AG04450 (cell line): ENCODE measurements at regions not wholly inside any gene's neighbourhood (a gene's known extent, or its start where the extent isn't known, plus 50 kb on each side); places are given as distances from the start of the nearest gene placed in this dataset.
"Not testable (repeated sequence)": the region's sequence is repeated elsewhere in the genome, so short reads cannot be mapped to it uniquely, and the experiment has no call there.

Experiments
- CTCF ChIA-PET: fragments of 300-600, 350-600 bp; formaldehyde crosslinking; extraction: SDS; loops from one replicate; lab custom pipeline; 2022; ENCODE audit warnings: antibody characterized with exemption, inconsistent platforms; lab: Charles Lee
- POLR2A ChIA-PET: fragments of 350-600 bp; formaldehyde crosslinking; extraction: SDS; loops from one replicate; lab custom pipeline; 2021; ENCODE audit warnings: antibody characterized with exemption, inconsistent platforms; lab: Yijun Ruan, JAX
- DNase-seq: peaks from one replicate; pipeline ENCODE4 v3.0.0-alpha.2; 2011; ENCODE audit warnings: low read depth, low spot score
- H3K27ac ChIP-seq: one replicate; pipeline ENCODE4 v1.5.1; 2012; ENCODE audit warnings: low read depth, low read length, control low read depth
- H3K27me3 ChIP-seq: one replicate; pipeline ENCODE4 v1.6.0; 2012; ENCODE audit warnings: low read length; ENCODE audit not compliant: control insufficient read depth, insufficient read depth
- H3K4me3 ChIP-seq: 2 replicates; pipeline ENCODE4 v1.5.1; 2011; ENCODE audit warnings: mild to moderate bottlenecking, low read depth, low read length, control low read depth
- H3K9me3 ChIP-seq: 2 replicates; pipeline ENCODE4 v1.5.1; 2012; ENCODE audit warnings: low read length; ENCODE audit not compliant: control insufficient read depth, insufficient read depth
- TF ChIP-seq, protein P1 (sequence below): IDR thresholded peaks from 2 replicates; pipeline ENCODE4 v1.5.1; 2011; ENCODE audit warnings: low read depth, low read length, control low read depth, inconsistent platforms

DNA sequence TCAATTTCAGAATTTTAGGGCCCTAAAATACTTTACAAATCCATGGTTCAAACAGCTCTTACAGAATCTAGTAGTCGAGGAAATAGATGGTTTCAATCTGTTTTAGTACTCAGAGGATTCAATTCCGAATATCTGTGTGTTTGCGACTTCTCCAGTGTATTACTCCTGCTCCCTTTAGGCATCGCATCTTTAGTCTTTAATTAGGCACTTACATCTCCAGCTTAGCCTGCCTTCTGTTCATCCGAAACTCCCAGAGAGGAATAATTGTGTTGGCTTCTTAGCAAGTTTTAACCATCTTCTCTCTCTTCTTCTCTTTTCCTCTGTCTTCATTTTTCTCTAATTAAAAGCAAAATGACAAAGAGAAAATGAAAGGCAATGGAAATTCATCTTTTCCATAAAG, 1901.3 kb upstream of the TENM3 start:
- no peak overlapping the region for H3K4me3 ChIP-seq
- POLR2A ChIA-PET, result no interaction called here
- TF ChIP-seq, protein P1, sequence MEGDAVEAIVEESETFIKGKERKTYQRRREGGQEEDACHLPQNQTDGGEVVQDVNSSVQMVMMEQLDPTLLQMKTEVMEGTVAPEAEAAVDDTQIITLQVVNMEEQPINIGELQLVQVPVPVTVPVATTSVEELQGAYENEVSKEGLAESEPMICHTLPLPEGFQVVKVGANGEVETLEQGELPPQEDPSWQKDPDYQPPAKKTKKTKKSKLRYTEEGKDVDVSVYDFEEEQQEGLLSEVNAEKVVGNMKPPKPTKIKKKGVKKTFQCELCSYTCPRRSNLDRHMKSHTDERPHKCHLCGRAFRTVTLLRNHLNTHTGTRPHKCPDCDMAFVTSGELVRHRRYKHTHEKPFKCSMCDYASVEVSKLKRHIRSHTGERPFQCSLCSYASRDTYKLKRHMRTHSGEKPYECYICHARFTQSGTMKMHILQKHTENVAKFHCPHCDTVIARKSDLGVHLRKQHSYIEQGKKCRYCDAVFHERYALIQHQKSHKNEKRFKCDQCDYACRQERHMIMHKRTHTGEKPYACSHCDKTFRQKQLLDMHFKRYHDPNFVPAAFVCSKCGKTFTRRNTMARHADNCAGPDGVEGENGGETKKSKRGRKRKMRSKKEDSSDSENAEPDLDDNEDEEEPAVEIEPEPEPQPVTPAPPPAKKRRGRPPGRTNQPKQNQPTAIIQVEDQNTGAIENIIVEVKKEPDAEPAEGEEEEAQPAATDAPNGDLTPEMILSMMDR, result no peak
- H3K27me3 ChIP-seq, result no peaks in the 10 kb centered on the region
- CTCF ChIA-PET, result no interaction called here
- no peaks in the 10 kb centered on the region for H3K9me3 ChIP-seq
- DNase-seq, result no peak
- H3K27ac ChIP-seq, result no peak overlapping the region

DNA sequence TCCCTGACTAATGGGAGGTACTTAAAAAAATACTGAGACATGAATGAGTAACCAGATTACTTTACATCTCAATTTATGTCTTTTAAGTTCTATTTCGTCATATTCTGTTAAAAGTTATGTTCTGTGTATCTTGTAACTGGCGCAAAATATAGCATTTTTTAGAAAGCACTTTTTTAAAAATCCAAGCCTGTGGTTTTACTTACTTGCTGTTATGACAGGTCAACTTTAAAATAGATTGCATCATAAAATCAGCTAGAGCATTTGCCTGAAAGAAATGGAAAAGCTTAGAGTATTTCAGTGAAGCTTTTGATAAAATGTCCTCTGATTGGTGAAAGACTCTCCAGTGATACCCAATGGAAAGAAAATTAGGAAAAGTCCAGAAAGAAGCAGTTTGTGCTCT, 1892.3 kb upstream of the TENM3 start:
- no peaks in the 10 kb centered on the region for H3K9me3 ChIP-seq
- H3K4me3 ChIP-seq, result no peak overlapping the region
- ChIA-PET POLR2A (no interaction called here), CTCF (no interaction called here)
- DNase-seq, result no peak
- H3K27me3 ChIP-seq, result no peaks in the 10 kb centered on the region
- no peak overlapping the region for H3K27ac ChIP-seq
- TF ChIP-seq, protein P1, result no peak

DNA sequence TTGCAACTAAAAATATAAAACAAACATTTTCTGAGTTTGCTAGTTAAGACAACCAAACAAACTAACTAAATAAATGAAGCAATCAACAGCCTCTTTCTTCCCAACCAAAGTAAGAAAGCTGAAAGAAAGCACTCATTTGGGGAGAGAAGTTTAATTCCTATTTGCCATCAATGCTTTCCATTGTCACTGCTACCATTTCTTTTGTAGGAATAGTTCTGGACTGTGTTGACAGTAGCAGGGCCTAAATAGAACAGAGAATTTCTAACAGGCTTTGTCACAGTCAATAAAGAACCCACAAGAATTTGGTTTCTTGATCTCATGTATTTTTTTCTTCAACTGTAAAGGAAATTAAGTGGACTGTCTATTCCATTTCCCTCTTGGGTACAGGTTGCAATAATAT, 1886.4 kb upstream of the TENM3 start:
- ChIA-PET CTCF (no interaction called here), POLR2A (no interaction called here)

DNA sequence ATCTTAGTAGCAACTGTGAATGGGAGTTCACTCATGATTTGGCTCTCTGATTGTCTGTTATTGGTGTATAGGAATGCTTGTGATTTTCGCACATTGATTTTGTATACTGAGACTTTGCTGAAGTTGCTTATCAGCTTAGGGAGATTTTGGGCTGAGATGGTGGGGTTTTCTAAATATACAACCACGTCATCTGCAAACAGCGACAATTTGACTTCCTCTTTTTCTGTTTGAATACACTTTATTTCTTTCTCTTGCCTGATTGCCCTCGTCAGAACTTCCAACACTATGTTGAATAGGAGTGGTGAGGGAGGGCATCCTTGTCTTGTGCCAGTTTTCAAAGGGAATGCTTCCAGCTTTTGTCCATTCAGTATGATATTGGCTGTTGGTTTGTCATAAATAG, 1883.1 kb upstream of the TENM3 start:
- CTCF ChIA-PET, H3K27ac ChIP-seq, H3K9me3 ChIP-seq, H3K4me3 ChIP-seq, DNase-seq, H3K27me3 ChIP-seq, POLR2A ChIA-PET: not testable (repeated sequence)

More for the DNA sequence above, 1886.4 kb upstream of the TENM3 start:
- no peaks in the 10 kb centered on the region for H3K27me3 ChIP-seq
- no peak overlapping the region for H3K27ac ChIP-seq
- H3K4me3 ChIP-seq, result no peak overlapping the region
- H3K9me3 ChIP-seq, result no peaks in the 10 kb centered on the region
- no peak for DNase-seq
- TF ChIP-seq, protein P1, result no peak

DNA sequence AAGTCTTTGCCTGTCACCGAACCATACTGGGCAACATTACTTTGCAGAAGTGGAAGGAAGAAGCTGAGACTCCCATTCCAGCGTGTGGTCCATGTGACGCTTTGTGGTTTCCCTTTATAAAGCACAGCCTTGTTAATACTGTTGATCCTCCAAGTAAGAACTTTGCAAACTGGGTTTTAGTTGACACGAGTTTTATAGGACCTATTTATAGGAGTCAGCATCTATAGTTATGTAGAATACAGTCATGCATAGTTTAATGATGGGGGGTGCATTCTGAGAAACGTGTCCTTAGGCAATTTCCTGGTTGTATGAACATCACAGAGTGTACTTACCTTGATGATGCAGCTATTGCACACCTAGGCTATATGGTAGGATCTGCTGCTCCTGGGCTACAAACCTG, 1879.4 kb upstream of the TENM3 start:
- CTCF ChIA-PET, result no interaction called here
- no peak overlapping the region for H3K27ac ChIP-seq
- no peak for DNase-seq

More for the DNA sequence above, 1879.4 kb upstream of the TENM3 start:
- POLR2A ChIA-PET, result no interaction called here
- Histone ChIP-seq H3K4me3 (no peak overlapping the region), H3K9me3 (no peaks in the 10 kb centered on the region), H3K27me3 (no peaks in the 10 kb centered on the region)
- TF ChIP-seq, protein P1, result no peak
